H9 (cell line): ENCODE measurements at regions not wholly inside any gene's neighbourhood (a gene's known extent, or its start where the extent isn't known, plus 50 kb on each side); places are given as distances from the start of the nearest gene placed in this dataset.

Experiments used
- DNase-seq: peaks from one replicate; pipeline ENCODE4 v3.0.0-alpha.2; 2017
- H2AFZ ChIP-seq: one replicate; pipeline ENCODE4 v1.6.1; 2013; ENCODE audit warnings: mild to moderate bottlenecking, low read length, control low read depth, moderate library complexity
- H2AK5ac ChIP-seq: 2 replicates; pipeline ENCODE4 v1.6.1; 2013; ENCODE audit warnings: low read length, control low read depth, mixed read lengths; ENCODE audit not compliant: insufficient read length
- H2BK120ac ChIP-seq: one replicate; pipeline ENCODE4 v1.6.1; 2013; ENCODE audit warnings: low read depth, mild to moderate bottlenecking, low read length, control low read depth, inconsistent platforms; ENCODE audit not compliant: poor library complexity, severe bottlenecking
- H2BK12ac ChIP-seq: 2 replicates; pipeline ENCODE4 v1.6.1; 2013; ENCODE audit warnings: low read length, control low read depth, mixed read lengths, low read depth; ENCODE audit not compliant: insufficient read length
- H2BK15ac ChIP-seq: 2 replicates; pipeline ENCODE4 v1.6.1; 2013; ENCODE audit warnings: low read depth, low read length, control low read depth
- H2BK20ac ChIP-seq: one replicate; pipeline ENCODE4 v1.6.1; 2013; ENCODE audit warnings: low read depth, mild to moderate bottlenecking, low read length, control low read depth, inconsistent platforms; ENCODE audit not compliant: poor library complexity, severe bottlenecking
- H2BK5ac ChIP-seq: 2 replicates; pipeline ENCODE4 v1.6.1; 2013; ENCODE audit warnings: low read length, control low read depth, mixed read lengths; ENCODE audit not compliant: insufficient read length
- H3K14ac ChIP-seq: 2 replicates; pipeline ENCODE4 v1.6.1; 2013; ENCODE audit warnings: low read length, control low read depth; ENCODE audit not compliant: insufficient read depth
- H3K18ac ChIP-seq: 2 replicates; pipeline ENCODE4 v1.6.1; 2013; ENCODE audit warnings: low read depth, mild to moderate bottlenecking, mixed read lengths, low read length, control low read depth; ENCODE audit not compliant: insufficient read length
- H3K23ac ChIP-seq: 2 replicates; pipeline ENCODE4 v1.6.1; 2013; ENCODE audit warnings: low read length, control low read depth, mixed read lengths, low read depth; ENCODE audit not compliant: insufficient read length
- H3K23me2 ChIP-seq: 2 replicates; pipeline ENCODE4 v1.6.1; 2013; ENCODE audit warnings: low read depth, mild to moderate bottlenecking, mixed read lengths, low read length, control low read depth; ENCODE audit not compliant: insufficient read length, poor library complexity, severe bottlenecking
- H3K27ac ChIP-seq: 2 replicates; pipeline ENCODE4 v1.5.1; 2013; ENCODE audit warnings: low read length, control low read depth, mixed read lengths, low read depth; ENCODE audit not compliant: insufficient read length
- H3K27me3 ChIP-seq: 2 replicates; pipeline ENCODE4 v1.6.1; 2013; ENCODE audit warnings: low read length, control low read depth, inconsistent platforms; ENCODE audit not compliant: insufficient read depth
- H3K4ac ChIP-seq: 2 replicates; pipeline ENCODE4 v1.6.1; 2013; ENCODE audit warnings: low read depth, mild to moderate bottlenecking, control low read depth, inconsistent platforms, low read length, moderate library complexity
- H3K4me1 ChIP-seq: 2 replicates; pipeline ENCODE4 v1.6.1; 2013; ENCODE audit warnings: low read length, control low read depth, inconsistent platforms; ENCODE audit not compliant: insufficient read depth
- H3K4me2 ChIP-seq: 2 replicates; pipeline ENCODE4 v1.6.1; 2013; ENCODE audit warnings: low read length, control low read depth, mixed read lengths; ENCODE audit not compliant: insufficient read length, insufficient read depth
- H3K56ac ChIP-seq: 2 replicates; pipeline ENCODE4 v1.6.1; 2013; ENCODE audit warnings: low read depth, mild to moderate bottlenecking, mixed read lengths, low read length, control low read depth; ENCODE audit not compliant: insufficient read length
- H3K79me1 ChIP-seq: 2 replicates; pipeline ENCODE4 v1.6.1; 2013; ENCODE audit warnings: low read depth, mild to moderate bottlenecking, moderate library complexity, low read length, control low read depth, inconsistent platforms; ENCODE audit not compliant: insufficient read depth, poor library complexity, severe bottlenecking
- H3K79me2 ChIP-seq: 2 replicates; pipeline ENCODE4 v1.6.1; 2013; ENCODE audit warnings: low read length, control low read depth, inconsistent platforms; ENCODE audit not compliant: insufficient read depth
- H3K9ac ChIP-seq: 2 replicates; pipeline ENCODE4 v1.6.1; 2013; ENCODE audit warnings: low read length, control low read depth, mixed read lengths; ENCODE audit not compliant: insufficient read length; ENCODE audit errors: extremely low read depth
- H3K9me3 ChIP-seq: one replicate; pipeline ENCODE4 v1.6.1; 2013; ENCODE audit warnings: low read depth, low read length, inconsistent platforms; ENCODE audit not compliant: control insufficient read depth
- H3T11ph ChIP-seq: one replicate; pipeline ENCODE4 v1.6.1; 2013; ENCODE audit warnings: mild to moderate bottlenecking, low read length, control low read depth, inconsistent platforms
- H4K20me1 ChIP-seq: one replicate; pipeline ENCODE4 v1.6.1; 2013; ENCODE audit not compliant: control insufficient read depth, insufficient read length, insufficient read depth
- H4K5ac ChIP-seq: 2 replicates; pipeline ENCODE4 v1.6.1; 2013; ENCODE audit warnings: low read depth, mild to moderate bottlenecking, mixed read lengths, low read length, control low read depth; ENCODE audit not compliant: insufficient read length
- H4K8ac ChIP-seq: replicated peaks from 2 replicates; pipeline ENCODE4 v1.6.1; 2013; ENCODE audit warnings: low read length, control low read depth, mixed read lengths, low read depth; ENCODE audit not compliant: insufficient read length
- H4K91ac ChIP-seq: 2 replicates; pipeline ENCODE4 v1.6.1; 2013; ENCODE audit warnings: low read depth, mild to moderate bottlenecking, moderate library complexity, mixed read lengths, low read length, control low read depth; ENCODE audit not compliant: insufficient read length
- H3K27ac Mint-ChIP-seq, 3 experiments: 2 replicates in 2 of 3; 3 replicates in 1 of 3; pipeline ENCODE4 v1.8.0; 2020 to 2021; ENCODE audit warnings: mixed read lengths in 3 of 3, mild to moderate bottlenecking in 1 of 3, moderate library complexity in 1 of 3
- H3K27me3 Mint-ChIP-seq: 2 replicates; pipeline ENCODE4 v1.8.0; 2021; ENCODE audit warnings: low read depth, mild to moderate bottlenecking, moderate library complexity, mixed read lengths
- H3K36me3 Mint-ChIP-seq, 3 experiments: 2 replicates in 2 of 3; 3 replicates in 1 of 3; pipeline ENCODE4 v1.8.0; 2020 to 2021; ENCODE audit warnings: low read depth in 3 of 3, mixed read lengths in 3 of 3; ENCODE audit not compliant: insufficient read depth in 1 of 3
- H3K4me1 Mint-ChIP-seq, 2 experiments: 2 replicates each; pipeline ENCODE4 v1.8.0; 2020; ENCODE audit warnings: mixed read lengths in 2 of 2
- H3K4me3 Mint-ChIP-seq, 2 experiments: 2 replicates in 1 of 2; 3 replicates in 1 of 2; pipeline ENCODE4 v1.8.0; 2020 to 2021; ENCODE audit warnings: mild to moderate bottlenecking in 2 of 2, mixed read lengths in 2 of 2, moderate library complexity in 1 of 2
- H3K9me3 Mint-ChIP-seq, 2 experiments: 2 replicates in 1 of 2; 3 replicates in 1 of 2; pipeline ENCODE4 v1.8.0; 2020; ENCODE audit warnings: mild to moderate bottlenecking in 2 of 2, mixed read lengths in 2 of 2, moderate library complexity in 1 of 2
- WGBS: extraction: QIAGEN DNeasy Blood & Tissue Kit; methylation state at CpG from one replicate; pipeline ENCODE4 v1.1.7; 2013; ENCODE audit warnings: missing lambda C conversion rate, low lambda C conversion rate, mixed read lengths; ENCODE audit not compliant: insufficient read length; ENCODE audit errors: extremely low coverage; 5-methylcytosine and 5-hydroxymethylcytosine counted together
- TF ChIP-seq, protein P1 (sequence below): fragments of 200-600 bp; sonication (generic); conservative IDR thresholded peaks from 3 replicates; pipeline ENCODE4 v1.8.0; 2021; ENCODE audit warnings: antibody characterized with exemption, mild to moderate bottlenecking

DNA sequence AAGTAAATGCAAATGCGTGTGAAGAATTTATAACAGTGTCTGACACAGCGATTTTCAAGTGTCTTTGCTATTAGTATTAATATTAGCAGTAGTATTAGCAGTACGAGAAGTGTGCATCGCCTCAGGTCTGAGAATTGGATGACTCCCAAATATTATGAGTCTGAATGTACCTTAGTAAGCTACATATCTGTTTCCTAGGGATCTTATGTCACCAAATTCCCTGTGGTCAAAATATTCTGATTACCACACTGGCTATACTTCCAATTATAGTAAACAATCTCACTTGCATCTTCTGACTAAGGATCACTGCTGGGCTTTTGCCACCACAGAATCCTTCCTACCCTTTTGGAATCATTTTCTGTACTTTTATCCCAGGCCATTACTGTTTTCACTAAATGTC lies 396.0 kb upstream of the MIS18BP1 start:
- H3K9ac ChIP-seq = no peak overlapping the region
- no peak overlapping the region for H3K23ac ChIP-seq
- H4K91ac ChIP-seq = no peak overlapping the region
- no peaks in the 10 kb centered on the region for H3K9me3 ChIP-seq
- no peak overlapping the region for H2BK12ac ChIP-seq
- H3K23me2 ChIP-seq = no peaks in the 10 kb centered on the region
- no peak for DNase-seq
- no peaks in the 10 kb centered on the region for H3K4me1 ChIP-seq
- peaks cover 0 to 2% of the 10 kb centered on the region in 2 experiments; a peak in 1 of 5 replicates for H3K9me3 Mint-ChIP-seq
- no peak overlapping the region for H4K8ac ChIP-seq
- no peak overlapping the region for H3T11ph ChIP-seq
- no peaks in the 10 kb centered on the region for H4K20me1 ChIP-seq
- no peak overlapping the region for H3K14ac ChIP-seq
- H3K4me2 ChIP-seq = no peak overlapping the region
- H2AFZ ChIP-seq = no peak overlapping the region
- no peak overlapping the region for H2BK20ac ChIP-seq
- H2BK15ac ChIP-seq = no peak overlapping the region
- H4K5ac ChIP-seq = no peak overlapping the region
- H3K79me1 ChIP-seq = no peaks in the 10 kb centered on the region
- no peak overlapping the region for H3K4ac ChIP-seq
- no peak overlapping the region for H2BK5ac ChIP-seq
- H3K18ac ChIP-seq = no peak overlapping the region
- no peak overlapping the region for H3K27ac ChIP-seq
- TF ChIP-seq, protein P1, sequence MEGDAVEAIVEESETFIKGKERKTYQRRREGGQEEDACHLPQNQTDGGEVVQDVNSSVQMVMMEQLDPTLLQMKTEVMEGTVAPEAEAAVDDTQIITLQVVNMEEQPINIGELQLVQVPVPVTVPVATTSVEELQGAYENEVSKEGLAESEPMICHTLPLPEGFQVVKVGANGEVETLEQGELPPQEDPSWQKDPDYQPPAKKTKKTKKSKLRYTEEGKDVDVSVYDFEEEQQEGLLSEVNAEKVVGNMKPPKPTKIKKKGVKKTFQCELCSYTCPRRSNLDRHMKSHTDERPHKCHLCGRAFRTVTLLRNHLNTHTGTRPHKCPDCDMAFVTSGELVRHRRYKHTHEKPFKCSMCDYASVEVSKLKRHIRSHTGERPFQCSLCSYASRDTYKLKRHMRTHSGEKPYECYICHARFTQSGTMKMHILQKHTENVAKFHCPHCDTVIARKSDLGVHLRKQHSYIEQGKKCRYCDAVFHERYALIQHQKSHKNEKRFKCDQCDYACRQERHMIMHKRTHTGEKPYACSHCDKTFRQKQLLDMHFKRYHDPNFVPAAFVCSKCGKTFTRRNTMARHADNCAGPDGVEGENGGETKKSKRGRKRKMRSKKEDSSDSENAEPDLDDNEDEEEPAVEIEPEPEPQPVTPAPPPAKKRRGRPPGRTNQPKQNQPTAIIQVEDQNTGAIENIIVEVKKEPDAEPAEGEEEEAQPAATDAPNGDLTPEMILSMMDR = no peak
- H3K27ac Mint-ChIP-seq = no peak overlapping the region
- H3K4me3 Mint-ChIP-seq = no peak overlapping the region
- no peaks in the 10 kb centered on the region for H3K27me3 ChIP-seq
- H3K79me2 ChIP-seq = no peaks in the 10 kb centered on the region
- no CpG with 5 or more reads among the region's 4 CpGs for WGBS
- H3K56ac ChIP-seq = no peak overlapping the region
- no peak overlapping the region for H2BK120ac ChIP-seq
- H3K36me3 Mint-ChIP-seq = no peaks in the 10 kb centered on the region
- no peak overlapping the region for H2AK5ac ChIP-seq
- no peaks in the 10 kb centered on the region for H3K27me3 Mint-ChIP-seq
- no peaks in the 10 kb centered on the region for H3K4me1 Mint-ChIP-seq
